Esophagus muscularis mucosa (tissue), 4 donors: ENCODE measurements at regions not wholly inside any gene's neighbourhood (a gene's known extent, or its start where the extent isn't known, plus 50 kb on each side); places are given as distances from the start of the nearest gene placed in this dataset.

Source experiments
- CTCF ChIP-seq, 3 experiments: fragments of 200-600 bp in 2 of 3; fragments of 450-650 bp in 1 of 3; sonication (generic) in 2 of 3; IDR thresholded peaks; one replicate each; pipeline ENCODE4 v1.5.1; 2017 to 2019; ENCODE audit warnings: antibody characterized with exemption in 3 of 3, mild to moderate bottlenecking in 2 of 3, moderate library complexity in 1 of 3
- EP300 ChIP-seq: sonication (generic); formaldehyde crosslinking; IDR thresholded peaks from one replicate; pipeline ENCODE4 v1.6.1; 2017; ENCODE audit warnings: antibody characterized with exemption
- POLR2A ChIP-seq: fragments of 450-650 bp; IDR thresholded peaks from one replicate; pipeline ENCODE4 v1.6.1; 2017; ENCODE audit warnings: antibody characterized with exemption, moderate library complexity, mild to moderate bottlenecking, low read depth

- TF ChIP-seq CTCF (IDR thresholded peaks at IDR 0.05) (no peak), POLR2A (no peak), EP300 (no peak)
Observed at GRCh38 chr10:33880291-33880690, 545.8 kb upstream of the NRP1 start.
